AG10803 (cell line): ENCODE measurements at regions not wholly inside any gene's neighbourhood (a gene's known extent, or its start where the extent isn't known, plus 50 kb on each side); places are given as distances from the start of the nearest gene placed in this dataset.
"Not testable (repeated sequence)": the region's sequence is repeated elsewhere in the genome, so short reads cannot be mapped to it uniquely, and the experiment has no call there.

Experiments used
- DNase-seq: peaks from one replicate; pipeline ENCODE4 v3.0.0; 2010; ENCODE audit warnings: low read depth
- H3K4me3 ChIP-seq: 2 replicates; pipeline ENCODE4 v1.5.1; 2011; ENCODE audit warnings: mild to moderate bottlenecking, low read length, control low read depth
- CTCF ChIP-seq: conservative IDR thresholded peaks from 2 replicates; pipeline ENCODE4 v1.5.1; 2011; ENCODE audit warnings: mild to moderate bottlenecking, low read length, control low read depth, inconsistent platforms

DNA sequence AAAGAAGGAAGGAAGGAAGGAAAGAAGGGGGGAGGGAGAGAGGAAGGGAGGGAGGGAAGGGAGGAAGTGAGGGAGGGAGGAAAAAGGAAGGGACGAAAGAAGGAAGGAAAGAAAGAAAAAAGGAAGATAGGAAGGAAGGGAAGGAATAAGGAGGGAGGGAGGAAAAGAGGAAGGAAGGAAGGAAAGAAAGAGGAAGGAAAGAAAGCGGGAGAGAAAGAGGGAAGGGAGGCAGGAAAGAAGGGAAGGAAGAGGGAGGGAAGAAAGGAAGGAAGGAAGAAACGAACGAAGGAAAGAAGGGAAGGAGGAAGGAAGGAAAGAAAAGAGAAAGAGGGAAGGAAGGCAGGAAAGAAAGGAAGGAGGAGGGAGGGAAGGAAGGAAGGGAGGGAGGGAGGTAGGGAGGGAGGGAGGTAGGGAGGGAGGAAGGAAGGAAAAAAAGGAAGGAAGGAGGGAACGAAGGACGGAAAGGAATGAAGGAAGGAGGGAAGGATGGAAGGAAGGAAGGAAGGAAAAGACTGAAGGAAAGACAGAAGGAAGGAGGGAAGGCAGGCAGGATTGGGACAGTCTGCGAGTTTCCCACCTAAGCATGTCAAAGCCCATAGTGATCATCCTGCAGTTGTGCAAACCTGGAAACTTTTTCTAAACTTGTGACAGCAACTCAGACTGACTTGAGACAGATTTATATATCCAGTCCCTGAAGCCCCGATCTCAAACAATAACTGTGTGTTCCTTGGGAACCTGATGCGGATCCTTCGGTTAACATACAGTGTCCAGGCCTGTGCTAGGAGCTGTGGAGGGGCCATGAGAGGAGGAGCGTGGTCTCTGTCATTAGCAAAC is 59.8 kb upstream of the IYD start:
- DNase-seq: no peak

DNA sequence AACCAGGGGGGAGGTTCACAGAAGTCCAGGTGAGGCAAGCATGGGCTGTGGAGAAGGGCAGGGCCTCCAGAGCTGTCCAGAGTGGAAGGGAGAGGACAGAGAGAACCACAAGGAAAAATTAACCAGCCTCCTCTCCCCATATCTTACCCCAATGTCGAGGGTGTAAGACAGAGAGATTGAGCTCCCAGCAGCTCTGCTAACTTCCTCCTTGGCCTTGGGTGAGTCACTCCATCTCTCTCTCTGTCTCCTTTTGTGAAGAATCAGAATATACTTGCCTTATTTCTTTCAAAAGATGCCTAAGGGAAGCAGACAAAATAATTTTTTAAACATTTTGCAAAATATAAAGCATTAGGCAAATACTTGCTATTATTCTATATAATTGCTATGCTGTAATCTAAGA is 58.3 kb upstream of the IYD start:
- DNase-seq: no peak
- TF ChIP-seq CTCF: no peak
- H3K4me3 ChIP-seq: no peak overlapping the region

More for the DNA sequence above, 59.8 kb upstream of the IYD start:
- H3K4me3 ChIP-seq: no peak overlapping the region
- no peak for TF ChIP-seq CTCF

- DNase-seq, H3K4me3 ChIP-seq: not testable (repeated sequence)
These were observed 57.5 kb upstream of the IYD start for GRCh38 chr6:150311149-150311944.

DNA sequence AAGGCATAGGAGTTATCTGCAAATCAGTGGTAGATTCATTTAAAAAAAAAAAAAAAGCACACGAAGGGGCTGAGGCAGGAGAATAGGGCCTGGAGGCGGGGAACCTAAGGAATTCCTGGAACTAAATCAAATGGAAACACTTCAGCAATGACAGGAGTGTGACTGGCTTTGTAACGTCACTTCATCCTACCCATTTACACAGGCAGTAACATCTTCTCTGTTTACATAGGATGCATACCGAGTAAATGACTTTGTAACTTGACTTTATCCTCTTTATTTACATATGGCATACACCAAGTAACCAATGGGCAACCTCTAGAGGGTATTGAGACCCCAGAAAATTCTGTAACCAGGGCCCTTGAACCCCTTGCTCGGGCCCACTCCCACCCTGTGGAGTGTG is 56.4 kb upstream of the IYD start:
- no peak for TF ChIP-seq CTCF
- H3K4me3 ChIP-seq: no peak overlapping the region
- no peak for DNase-seq

DNA sequence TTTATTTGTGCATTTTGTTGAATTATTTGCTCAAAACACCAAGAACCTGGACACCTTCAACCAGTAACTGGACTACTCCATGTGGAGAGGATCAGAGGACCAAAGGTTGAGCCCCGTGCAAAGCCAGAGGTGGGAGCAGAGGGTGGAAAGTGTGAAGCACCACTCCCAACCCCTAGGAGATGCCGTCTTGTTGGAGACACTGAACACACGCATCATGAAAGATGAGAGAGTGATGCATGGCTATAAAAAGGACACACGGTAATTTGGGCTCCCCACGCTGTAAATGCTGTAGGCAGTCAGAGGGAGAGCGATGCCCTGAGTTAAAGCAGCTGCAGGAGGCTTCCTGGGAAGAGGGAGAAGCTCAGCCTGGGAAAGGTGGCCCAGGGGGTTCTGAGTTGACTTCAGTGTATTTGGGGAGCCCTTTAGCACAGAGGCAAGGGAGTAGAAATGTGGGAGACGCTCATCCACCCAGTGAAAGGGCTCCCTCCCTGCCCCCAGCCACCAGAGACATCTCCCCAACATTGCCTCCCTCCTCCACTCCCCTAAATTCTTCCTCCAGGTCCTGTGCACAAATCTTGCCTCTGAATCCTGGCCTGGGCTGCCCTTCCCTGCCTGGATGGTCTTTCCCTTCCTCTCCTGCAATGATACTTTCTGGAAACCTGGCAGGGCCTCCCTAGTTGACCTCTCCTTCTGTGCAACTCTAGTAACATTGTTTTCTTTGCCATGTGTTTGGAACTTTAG is 55.8 kb upstream of the IYD start:
- TF ChIP-seq CTCF: no peak
- no peak overlapping the region for H3K4me3 ChIP-seq
- DNase-seq: no peak

GRCh38 chr6:150313781-150314180 is 55.0 kb upstream of the IYD start:
- no peak for DNase-seq
- no peak for TF ChIP-seq CTCF
- no peak overlapping the region for H3K4me3 ChIP-seq

- DNase-seq: no peak
- no peak overlapping the region for H3K4me3 ChIP-seq
- no peak for TF ChIP-seq CTCF
These were observed 54.3 kb upstream of the IYD start for GRCh38 chr6:150314230-150315188.
